ENCODE measurements at regions not wholly inside any gene's neighbourhood (a gene's known extent, or its start where the extent isn't known, plus 50 kb on each side); places are given as distances from the start of the nearest gene placed in this dataset.

- DNase-seq, result no peak
Observed at GRCh38 chr11:15742626-15743519, 613.5 kb downstream of the SOX6 start.

GRCh38 chr11:15744693-15745092 lies 611.7 kb downstream of the SOX6 start:
- DNase-seq, result no peak

GRCh38 chr11:15745266-15745665 lies 611.1 kb downstream of the SOX6 start:
- DNase-seq, result no peak

DNA sequence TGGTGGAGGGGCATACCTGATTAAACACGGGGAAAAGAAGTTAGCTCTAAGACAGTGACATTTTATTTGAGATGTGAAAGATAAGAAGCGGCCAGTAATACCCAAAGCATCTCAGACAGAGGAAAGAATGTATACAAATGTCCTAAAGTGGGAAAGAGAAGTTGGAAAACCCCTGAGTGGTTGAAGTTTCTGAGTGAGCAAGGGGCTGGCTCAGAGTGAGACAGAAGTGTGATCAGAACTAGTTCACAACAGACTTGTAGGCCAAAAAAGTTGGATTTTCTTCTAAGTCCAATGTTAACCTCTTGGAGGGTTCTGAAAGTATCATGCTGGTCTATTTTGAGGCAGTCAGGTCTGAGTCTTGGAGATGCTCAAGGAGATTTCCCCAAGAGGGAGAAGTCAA lies 608.7 kb downstream of the SOX6 start:
- no peak for DNase-seq

- no peak for DNase-seq
Observed at GRCh38 chr11:15748132-15748531, 608.2 kb downstream of the SOX6 start.

GRCh38 chr11:15748741-15749140 lies 607.6 kb downstream of the SOX6 start:
- DNase-seq, result no peak

GRCh38 chr11:15750535-15751308 lies 605.6 kb downstream of the SOX6 start:
- no peak for DNase-seq

DNA sequence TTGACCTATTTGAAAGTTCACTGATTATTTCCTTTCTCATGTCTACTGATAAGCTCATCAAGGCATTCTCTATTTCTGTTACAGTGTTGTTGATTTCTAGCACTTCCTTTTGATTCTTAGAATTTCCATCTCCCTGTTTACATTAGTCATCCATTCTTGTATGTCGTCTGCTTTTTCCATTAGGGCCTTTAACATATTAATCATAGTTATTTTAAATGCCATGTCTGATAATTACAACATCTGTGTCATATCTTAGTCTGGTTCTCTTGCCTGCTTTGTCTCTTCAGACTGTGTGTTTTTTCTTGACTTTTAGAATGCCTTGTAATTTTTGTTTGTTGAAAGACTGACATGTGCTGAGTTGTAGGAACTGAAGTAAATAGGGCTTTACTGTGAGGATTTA lies 602.1 kb downstream of the SOX6 start:
- no peak for DNase-seq

DNA sequence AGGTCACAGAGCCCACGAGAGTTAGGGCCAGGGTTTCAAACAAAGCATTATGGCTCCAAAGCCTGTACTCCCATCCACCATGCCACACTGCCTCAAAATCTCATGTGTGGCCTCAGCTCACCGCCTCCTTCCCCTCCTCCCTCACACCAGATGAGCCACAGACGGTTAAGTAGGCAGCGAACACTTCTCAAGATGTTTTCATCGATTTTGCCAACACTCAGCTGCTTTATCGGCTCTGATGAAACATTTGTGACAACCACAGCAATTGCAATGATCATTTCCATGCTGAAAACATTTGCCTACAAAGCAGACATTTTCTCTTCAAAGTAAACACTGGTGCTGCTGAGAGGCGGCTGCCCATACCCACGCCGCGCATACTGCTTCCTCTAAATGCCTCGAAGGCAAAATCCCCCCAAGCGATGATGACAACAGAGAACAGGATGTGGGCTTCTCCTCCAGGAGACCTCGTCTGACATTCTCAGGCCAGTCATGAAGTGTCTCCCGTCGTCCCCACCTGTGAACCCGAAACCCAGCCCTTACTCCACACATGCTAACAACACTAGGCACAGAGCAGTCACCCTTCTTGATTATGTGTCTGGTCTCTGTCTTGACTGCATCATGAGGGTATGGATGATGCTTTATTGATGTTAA lies 599.2 kb downstream of the SOX6 start:
- DNase-seq, result no peak

- no peak for DNase-seq
Observed at GRCh38 chr11:15758857-15759465, 597.4 kb downstream of the SOX6 start.

- no peak for DNase-seq
Observed at GRCh38 chr11:15761235-15761634, 595.1 kb downstream of the SOX6 start.

DNA sequence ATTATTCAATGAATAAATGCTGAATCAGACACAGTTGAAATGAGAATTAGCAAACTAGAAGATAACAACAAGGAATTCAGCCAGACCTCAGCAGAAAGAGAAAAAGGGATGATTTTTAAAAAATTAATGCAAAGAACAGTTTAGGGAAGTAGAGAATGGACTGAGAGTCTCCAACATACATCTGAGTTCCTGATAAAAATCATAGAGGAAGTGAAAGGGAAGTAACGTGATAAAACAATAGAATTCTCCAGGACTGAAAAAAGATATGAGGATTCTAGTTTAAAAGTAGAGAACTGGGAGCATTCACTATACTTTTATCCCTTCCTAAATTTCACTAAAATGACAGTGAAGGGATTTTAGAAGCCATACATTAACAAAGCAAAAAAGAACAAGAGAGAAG lies 592.0 kb downstream of the SOX6 start:
- no peak for DNase-seq

DNA sequence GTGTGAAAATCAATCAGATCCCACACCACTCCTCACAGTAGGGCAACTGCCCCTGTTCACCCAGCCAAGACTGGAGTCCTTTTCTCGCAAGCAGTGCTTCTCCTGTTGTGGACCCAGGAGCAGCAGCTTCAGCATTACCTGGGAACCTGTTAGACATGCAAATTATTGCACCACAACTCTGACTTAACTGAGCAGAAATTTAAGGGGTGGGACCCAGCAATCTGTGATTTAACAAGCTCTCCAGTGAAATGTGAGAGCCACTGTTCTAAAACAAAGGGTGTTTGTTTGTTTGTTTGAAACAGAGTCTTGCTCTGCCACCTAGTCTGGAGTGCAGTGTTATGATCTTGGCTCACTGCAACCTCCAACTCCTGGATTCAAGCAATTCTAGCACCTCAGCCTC lies 591.4 kb downstream of the SOX6 start:
- no peak for DNase-seq

GRCh38 chr11:15765530-15765929 lies 590.8 kb downstream of the SOX6 start:
- no peak for DNase-seq

DNA sequence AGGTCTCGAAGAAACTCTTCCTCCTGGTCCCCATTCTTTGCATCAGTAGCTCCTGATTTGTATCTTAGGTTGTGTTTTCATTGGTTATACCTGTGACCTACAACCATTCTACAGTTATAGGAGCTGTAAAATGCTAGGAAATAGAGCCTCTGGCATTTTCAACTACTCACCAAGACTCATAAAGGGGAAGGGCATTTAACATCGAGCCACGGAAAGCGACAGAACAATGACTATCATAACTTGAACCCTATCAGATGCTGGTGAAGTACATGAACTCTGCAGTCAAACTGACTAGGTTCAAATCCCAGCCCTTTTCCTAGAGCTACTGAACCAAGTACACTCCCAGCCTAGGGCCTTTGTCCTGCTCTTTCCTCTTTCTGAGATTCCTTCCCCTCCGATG lies 588.0 kb downstream of the SOX6 start:
- no peak for DNase-seq

GRCh38 chr11:15769203-15769602 lies 587.1 kb downstream of the SOX6 start:
- no peak for DNase-seq

DNA sequence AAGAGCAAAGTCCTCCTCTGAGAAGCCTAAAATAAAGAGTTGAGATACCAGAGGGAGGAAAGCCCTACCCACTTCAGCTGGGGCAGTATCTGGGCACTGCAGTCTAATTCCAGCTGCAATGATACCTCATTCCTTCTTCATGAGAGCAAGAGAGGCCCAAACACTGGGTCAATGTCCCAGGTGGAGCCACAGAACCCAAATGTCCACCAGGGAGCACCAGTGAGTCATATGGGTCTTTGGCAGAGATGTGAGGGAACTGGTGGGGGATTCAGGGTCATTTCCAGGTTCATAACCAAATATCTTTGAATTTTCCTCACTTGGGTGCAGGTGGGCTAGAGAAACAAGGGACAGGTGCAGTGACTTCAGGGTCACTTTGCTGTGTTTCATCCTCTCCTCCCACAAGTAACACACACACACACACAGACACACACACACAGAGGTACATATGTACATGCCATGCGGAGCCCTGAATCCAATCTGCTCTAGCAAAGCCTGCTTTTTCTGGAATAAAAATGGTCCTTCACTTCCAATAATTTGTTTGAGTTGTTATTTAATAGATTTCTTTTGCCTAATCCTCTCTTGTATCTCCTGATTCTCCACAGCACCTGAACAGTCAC lies 585.4 kb downstream of the SOX6 start:
- no peak for DNase-seq

GRCh38 chr11:15772547-15772946 lies 583.8 kb downstream of the SOX6 start:
- DNase-seq, result no peak

GRCh38 chr11:15772981-15773380 lies 583.4 kb downstream of the SOX6 start:
- no peak for DNase-seq

DNA sequence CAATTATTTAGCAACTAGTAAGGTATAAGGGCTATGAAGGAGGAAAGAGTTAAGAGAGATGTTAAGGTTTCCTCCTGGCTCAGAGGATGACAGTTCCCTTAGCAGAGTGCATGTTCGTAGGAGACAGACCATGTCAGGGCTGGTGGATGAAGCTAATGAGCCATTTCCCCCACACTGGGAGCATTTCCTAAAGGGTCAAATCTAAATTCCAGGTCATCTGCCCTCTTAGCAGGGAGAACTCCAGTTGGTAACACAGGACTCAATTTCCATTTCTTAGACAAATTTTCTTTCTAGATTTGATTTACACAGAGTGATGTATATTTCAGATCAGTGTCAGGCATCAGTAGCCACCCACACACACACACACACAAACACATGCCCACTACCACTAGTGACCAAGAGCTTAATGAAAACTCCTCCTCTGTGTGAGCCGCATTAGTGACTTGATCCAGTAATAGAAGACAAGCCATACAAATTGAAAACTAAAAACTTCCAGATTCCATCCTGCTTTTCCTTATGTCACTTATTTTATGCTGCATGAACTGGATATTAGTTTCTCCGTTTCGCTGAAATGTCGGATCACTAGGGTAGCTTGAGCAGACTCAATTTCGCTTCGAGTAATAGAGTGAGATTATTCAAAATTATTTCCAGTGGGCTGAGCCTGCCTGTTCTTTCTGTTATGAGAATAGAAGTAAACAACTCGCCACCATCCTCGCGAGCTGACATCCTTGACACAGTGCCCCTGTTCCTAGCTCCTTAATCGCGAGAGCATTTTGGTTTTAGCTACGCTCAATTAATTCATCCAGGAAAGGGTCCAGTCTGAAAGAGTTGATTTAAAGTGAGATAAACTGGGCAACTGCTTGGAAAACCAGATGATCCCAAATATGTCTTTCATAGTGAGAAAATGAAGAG lies 582.6 kb downstream of the SOX6 start:
- DNase-seq, result no peak

- no peak for DNase-seq
Observed at GRCh38 chr11:15774388-15774939, 581.9 kb downstream of the SOX6 start.

All from central memory CD4-positive, alpha-beta T cell (primary cell).